GM18858 (cell line): ENCODE measurements at regions not wholly inside any gene's neighbourhood (a gene's known extent, or its start where the extent isn't known, plus 50 kb on each side); places are given as distances from the start of the nearest gene placed in this dataset.
"Not testable (repeated sequence)": the region's sequence is repeated elsewhere in the genome, so short reads cannot be mapped to it uniquely, and the experiment has no call there.

ENCODE experiments used
- ATAC-seq: cut with Tn5 transposase; IDR thresholded peaks from one replicate; pipeline ENCODE4 v1.9.1; 2021; ENCODE audit not compliant: unreplicated experiment

- ATAC-seq, result no peak
Observed at GRCh38 chr20:57983082-57983481, 245.4 kb downstream of the ANKRD60 start.

GRCh38 chr20:57980506-57980905 is 247.9 kb downstream of the ANKRD60 start:
- ATAC-seq, result no peak

- no peak for ATAC-seq
Observed at GRCh38 chr20:57977569-57977968, 250.9 kb downstream of the ANKRD60 start.

GRCh38 chr20:57977141-57977540 is 251.3 kb downstream of the ANKRD60 start:
- ATAC-seq, result no peak

- ATAC-seq, result no peak
Observed at GRCh38 chr20:57974863-57975262, 253.6 kb downstream of the ANKRD60 start.

GRCh38 chr20:57973886-57974285 is 254.6 kb downstream of the ANKRD60 start:
- no peak for ATAC-seq

GRCh38 chr20:57971583-57971982 is 256.9 kb downstream of the ANKRD60 start:
- not testable (repeated sequence) for ATAC-seq

- no peak for ATAC-seq
Observed at GRCh38 chr20:57970856-57971255, 257.6 kb downstream of the ANKRD60 start.

GRCh38 chr20:57970116-57970515 is 258.3 kb downstream of the ANKRD60 start:
- ATAC-seq, result no peak

- no peak for ATAC-seq
Observed at GRCh38 chr20:57968120-57968519, 258.3 kb upstream of the PMEPA1 start.

GRCh38 chr20:57967364-57967763 is 257.5 kb upstream of the PMEPA1 start:
- no peak for ATAC-seq

- ATAC-seq, result no peak
Observed at GRCh38 chr20:57966620-57967019, 256.8 kb upstream of the PMEPA1 start.

GRCh38 chr20:57965441-57965840 is 255.6 kb upstream of the PMEPA1 start:
- no peak for ATAC-seq

GRCh38 chr20:57964011-57964862 is 254.4 kb upstream of the PMEPA1 start:
- no peak for ATAC-seq

GRCh38 chr20:57960803-57961575 is 251.2 kb upstream of the PMEPA1 start:
- no peak for ATAC-seq

GRCh38 chr20:57959589-57959988 is 249.8 kb upstream of the PMEPA1 start:
- ATAC-seq, result no peak

GRCh38 chr20:57959018-57959417 is 249.2 kb upstream of the PMEPA1 start:
- no peak for ATAC-seq

- no peak for ATAC-seq
Observed at GRCh38 chr20:57958050-57958420, 248.2 kb upstream of the PMEPA1 start.

GRCh38 chr20:57957411-57958049 is 247.7 kb upstream of the PMEPA1 start:
- no peak for ATAC-seq

- ATAC-seq, result no peak
Observed at GRCh38 chr20:57953638-57954037, 243.8 kb upstream of the PMEPA1 start.

- ATAC-seq, result no peak
Observed at GRCh38 chr20:57952136-57952535, 242.3 kb upstream of the PMEPA1 start.

- no peak for ATAC-seq
Observed at GRCh38 chr20:57951549-57951948, 241.7 kb upstream of the PMEPA1 start.
